Middle frontal gyrus (tissue), 1 donor: ENCODE measurements at regions not wholly inside any gene's neighbourhood (a gene's known extent, or its start where the extent isn't known, plus 50 kb on each side); places are given as distances from the start of the nearest gene placed in this dataset.

Source experiments
- DNase-seq: peaks from one replicate; pipeline ENCODE4 v3.0.0-alpha.2; 2015; ENCODE audit warnings: low spot score; ENCODE audit errors: extremely low spot score

- no peak for DNase-seq
Measured at GRCh38 chr5:93008502-93009207, 572.4 kb downstream of the NR2F1-AS1 start.

GRCh38 chr5:93006915-93007314 lies 574.1 kb downstream of the NR2F1-AS1 start:
- no peak for DNase-seq

- no peak for DNase-seq
Measured at GRCh38 chr5:92998456-92998855, 582.6 kb downstream of the NR2F1-AS1 start.

GRCh38 chr5:92994392-92994791 lies 586.6 kb downstream of the NR2F1-AS1 start:
- DNase-seq: no peak

- no peak for DNase-seq
Measured at GRCh38 chr5:92992073-92992472, 588.9 kb downstream of the NR2F1-AS1 start.

- DNase-seq: no peak
Measured at GRCh38 chr5:92991581-92992067, 589.4 kb downstream of the NR2F1-AS1 start.

GRCh38 chr5:92990771-92991170 lies 590.2 kb downstream of the NR2F1-AS1 start:
- no peak for DNase-seq

- no peak for DNase-seq
Measured at GRCh38 chr5:92981001-92981400, 600.0 kb downstream of the NR2F1-AS1 start.

GRCh38 chr5:92980491-92980890 lies 600.5 kb downstream of the NR2F1-AS1 start:
- no peak for DNase-seq

GRCh38 chr5:92979716-92980115 lies 601.3 kb downstream of the NR2F1-AS1 start:
- DNase-seq: no peak

- peak; percentile 17 for DNase-seq
Measured at GRCh38 chr5:92977846-92978540, 603.0 kb downstream of the NR2F1-AS1 start.

- no peak for DNase-seq
Measured at GRCh38 chr5:92976156-92976555, 604.9 kb downstream of the NR2F1-AS1 start.

- DNase-seq: peak; percentile 22
Measured at GRCh38 chr5:92969781-92970237, 611.2 kb downstream of the NR2F1-AS1 start.

GRCh38 chr5:92969191-92969780 lies 611.7 kb downstream of the NR2F1-AS1 start:
- DNase-seq: no peak

GRCh38 chr5:92963800-92964199 lies 617.2 kb downstream of the NR2F1-AS1 start:
- DNase-seq: no peak

- DNase-seq: no peak
Measured at GRCh38 chr5:92962752-92963151, 618.3 kb downstream of the NR2F1-AS1 start.

GRCh38 chr5:92956886-92957285 lies 624.1 kb downstream of the NR2F1-AS1 start:
- DNase-seq: no peak

- DNase-seq: no peak
Measured at GRCh38 chr5:92952243-92952642, 628.8 kb downstream of the NR2F1-AS1 start.

GRCh38 chr5:92951746-92952145 lies 629.3 kb downstream of the NR2F1-AS1 start:
- DNase-seq: no peak

- DNase-seq: no peak
Measured at GRCh38 chr5:92946546-92946945, 634.5 kb downstream of the NR2F1-AS1 start.

GRCh38 chr5:92945605-92946097 lies 635.4 kb downstream of the NR2F1-AS1 start:
- DNase-seq: no peak
